BE2C (cell line): ENCODE measurements at regions not wholly inside any gene's neighbourhood (a gene's known extent, or its start where the extent isn't known, plus 50 kb on each side); places are given as distances from the start of the nearest gene placed in this dataset.

Experiments used
- DNase-seq: peaks from one replicate; pipeline ENCODE4 v3.0.0-alpha.2; 2020
- H3K27me3 ChIP-seq: fragments of 250-450 bp; sonication (Bioruptor Pico); 2 replicates; pipeline ENCODE4 v1.5.1; 2020; ENCODE audit warnings: mild to moderate bottlenecking
- H3K36me3 ChIP-seq: fragments of 250-450 bp; sonication (Bioruptor Pico); 2 replicates; pipeline ENCODE4 v1.5.1; 2020; ENCODE audit warnings: mild to moderate bottlenecking
- H3K4me1 ChIP-seq: fragments of 250-450 bp; sonication (Bioruptor Pico); 2 replicates; pipeline ENCODE4 v1.5.1; 2020
- H3K4me3 ChIP-seq: 2 replicates; pipeline ENCODE4 v1.5.1; 2011; ENCODE audit warnings: low read depth, low read length
- H3K9me3 ChIP-seq: fragments of 250-450 bp; sonication (Bioruptor Pico); 2 replicates; pipeline ENCODE4 v1.5.1; 2020
- TF ChIP-seq, protein P1 (sequence below): IDR thresholded peaks from 2 replicates; pipeline ENCODE4 v1.5.1; 2012; ENCODE audit warnings: mild to moderate bottlenecking, low read depth, low read length

DNA sequence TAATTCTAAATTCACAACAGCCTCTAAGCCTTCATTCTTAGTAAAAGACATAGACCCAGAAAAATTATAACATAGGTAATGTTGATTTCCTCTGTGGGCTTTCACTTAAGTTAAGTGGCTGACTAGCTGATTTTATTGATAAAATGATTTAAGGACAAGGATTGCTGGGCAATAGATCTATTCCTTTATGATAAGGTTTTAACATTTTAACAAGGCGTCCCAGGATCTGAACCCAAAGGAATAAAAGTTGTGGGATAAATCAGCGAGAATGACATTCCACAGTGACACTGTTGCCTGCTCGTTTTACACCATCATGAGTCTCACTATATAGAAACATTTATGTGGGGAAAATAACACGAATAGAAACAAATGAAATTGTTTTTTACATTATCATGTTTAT is 1151.0 kb downstream of the ZPLD1 start:
- DNase-seq: no peak
- H3K9me3 ChIP-seq: no peaks in the 10 kb centered on the region
- H3K4me1 ChIP-seq: no peaks in the 10 kb centered on the region

DNA sequence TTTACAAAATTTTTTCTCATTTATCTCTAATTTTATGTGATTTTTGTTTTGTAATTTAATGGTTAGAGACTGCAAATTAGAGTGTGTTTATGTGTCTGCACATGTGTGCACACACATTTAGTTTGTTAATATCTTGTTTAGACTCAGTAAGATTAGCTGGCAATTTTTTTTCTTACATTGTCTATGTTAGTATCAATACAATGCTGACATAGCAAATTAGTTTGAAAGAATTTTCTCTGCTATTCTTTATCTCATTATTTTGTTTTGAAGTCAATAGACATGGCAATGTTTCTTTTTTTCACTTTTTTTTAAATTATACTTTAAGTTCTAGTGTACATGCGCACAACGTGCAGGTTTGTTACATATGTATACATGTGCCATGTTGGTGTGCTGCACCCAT is 1155.0 kb downstream of the ZPLD1 start:
- H3K4me1 ChIP-seq: no peaks in the 10 kb centered on the region
- no peaks in the 10 kb centered on the region for H3K9me3 ChIP-seq
- H3K36me3 ChIP-seq: no peaks in the 10 kb centered on the region
- no peak for DNase-seq
- no peak overlapping the region for H3K4me3 ChIP-seq
- TF ChIP-seq, protein P1, sequence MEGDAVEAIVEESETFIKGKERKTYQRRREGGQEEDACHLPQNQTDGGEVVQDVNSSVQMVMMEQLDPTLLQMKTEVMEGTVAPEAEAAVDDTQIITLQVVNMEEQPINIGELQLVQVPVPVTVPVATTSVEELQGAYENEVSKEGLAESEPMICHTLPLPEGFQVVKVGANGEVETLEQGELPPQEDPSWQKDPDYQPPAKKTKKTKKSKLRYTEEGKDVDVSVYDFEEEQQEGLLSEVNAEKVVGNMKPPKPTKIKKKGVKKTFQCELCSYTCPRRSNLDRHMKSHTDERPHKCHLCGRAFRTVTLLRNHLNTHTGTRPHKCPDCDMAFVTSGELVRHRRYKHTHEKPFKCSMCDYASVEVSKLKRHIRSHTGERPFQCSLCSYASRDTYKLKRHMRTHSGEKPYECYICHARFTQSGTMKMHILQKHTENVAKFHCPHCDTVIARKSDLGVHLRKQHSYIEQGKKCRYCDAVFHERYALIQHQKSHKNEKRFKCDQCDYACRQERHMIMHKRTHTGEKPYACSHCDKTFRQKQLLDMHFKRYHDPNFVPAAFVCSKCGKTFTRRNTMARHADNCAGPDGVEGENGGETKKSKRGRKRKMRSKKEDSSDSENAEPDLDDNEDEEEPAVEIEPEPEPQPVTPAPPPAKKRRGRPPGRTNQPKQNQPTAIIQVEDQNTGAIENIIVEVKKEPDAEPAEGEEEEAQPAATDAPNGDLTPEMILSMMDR: no peak
- H3K27me3 ChIP-seq: no peaks in the 10 kb centered on the region

More for the DNA sequence above, 1151.0 kb downstream of the ZPLD1 start:
- H3K27me3 ChIP-seq: no peaks in the 10 kb centered on the region
- H3K4me3 ChIP-seq: no peak overlapping the region
- TF ChIP-seq, protein P1: no peak
- no peaks in the 10 kb centered on the region for H3K36me3 ChIP-seq

DNA sequence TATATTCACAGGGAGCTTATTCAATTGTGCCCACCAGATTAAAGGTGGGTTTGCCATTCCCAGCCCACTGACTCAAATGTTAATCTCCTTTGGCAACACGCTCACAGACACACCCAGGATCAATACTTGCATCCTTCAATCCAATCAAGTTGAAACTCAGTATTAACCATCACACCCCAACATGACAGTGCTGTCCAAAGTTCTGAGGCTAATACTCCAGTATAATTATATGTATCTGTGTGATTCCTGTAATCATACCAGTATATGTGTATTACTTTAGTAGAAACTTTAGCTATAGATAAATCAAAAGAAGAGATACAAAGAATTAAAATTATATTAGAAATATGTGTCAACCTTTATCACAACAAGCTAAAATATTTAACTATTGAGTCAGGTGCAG is 1166.0 kb downstream of the ZPLD1 start:
- no peak for DNase-seq
- Histone ChIP-seq H3K36me3 (no peaks in the 10 kb centered on the region), H3K9me3 (peaks cover 3% of the 10 kb centered on the region; the same call in 1 of the 2 replicates), H3K27me3 (no peaks in the 10 kb centered on the region), H3K4me3 (no peak overlapping the region), H3K4me1 (no peaks in the 10 kb centered on the region; the same call in 1 of the 2 replicates)
- TF ChIP-seq, protein P1: no peak

DNA sequence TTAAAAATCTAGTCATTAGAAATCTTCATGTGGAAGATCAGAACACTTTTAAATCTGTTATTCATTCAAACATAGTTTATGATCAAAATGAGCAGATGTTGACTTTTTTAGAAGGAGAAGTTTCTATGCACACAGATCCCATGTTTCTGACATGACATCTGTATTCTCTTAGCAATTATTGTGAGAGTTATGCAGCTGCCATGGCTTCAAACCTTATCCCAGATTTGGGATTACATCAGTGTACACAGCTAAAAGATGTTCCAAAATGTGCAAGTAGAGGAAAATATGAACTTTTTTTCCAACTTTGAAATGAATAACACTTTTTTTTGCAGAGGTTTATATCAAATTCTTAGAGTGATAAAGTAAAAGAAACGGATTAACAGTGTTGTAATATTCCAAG is 1166.9 kb downstream of the ZPLD1 start:
- Histone ChIP-seq H3K36me3 (no peaks in the 10 kb centered on the region), H3K4me3 (no peak overlapping the region), H3K9me3 (peaks cover 3% of the 10 kb centered on the region; the same call in 1 of the 2 replicates), H3K4me1 (no peaks in the 10 kb centered on the region; the same call in 1 of the 2 replicates), H3K27me3 (no peaks in the 10 kb centered on the region)
- TF ChIP-seq, protein P1: no peak
- DNase-seq: no peak

DNA sequence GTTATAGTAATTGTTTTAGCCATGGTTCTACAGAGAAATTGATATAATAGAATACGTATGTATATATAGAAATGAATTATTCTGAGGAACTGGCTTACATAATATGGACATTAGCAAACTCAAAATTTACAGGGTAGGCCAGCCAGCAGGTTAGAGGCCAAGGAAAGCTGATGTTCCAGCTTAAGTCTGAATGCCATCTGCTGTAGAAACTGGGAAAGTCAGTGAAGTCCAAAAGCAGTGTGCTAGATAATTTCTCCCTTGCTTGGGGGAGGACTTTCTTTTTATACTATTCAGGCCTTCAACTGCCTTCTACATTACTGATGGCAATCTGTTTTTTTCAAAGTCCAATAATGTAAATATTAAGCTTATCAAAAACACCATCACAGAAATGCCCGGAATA is 1174.7 kb downstream of the ZPLD1 start:
- Histone ChIP-seq H3K4me3 (no peak overlapping the region), H3K4me1 (peaks cover 4% of the 10 kb centered on the region), H3K27me3 (no peaks in the 10 kb centered on the region), H3K36me3 (no peaks in the 10 kb centered on the region; the same call in 1 of the 2 replicates), H3K9me3 (no peaks in the 10 kb centered on the region)
- TF ChIP-seq, protein P1: peak; percentile 19
- DNase-seq: no peak

DNA sequence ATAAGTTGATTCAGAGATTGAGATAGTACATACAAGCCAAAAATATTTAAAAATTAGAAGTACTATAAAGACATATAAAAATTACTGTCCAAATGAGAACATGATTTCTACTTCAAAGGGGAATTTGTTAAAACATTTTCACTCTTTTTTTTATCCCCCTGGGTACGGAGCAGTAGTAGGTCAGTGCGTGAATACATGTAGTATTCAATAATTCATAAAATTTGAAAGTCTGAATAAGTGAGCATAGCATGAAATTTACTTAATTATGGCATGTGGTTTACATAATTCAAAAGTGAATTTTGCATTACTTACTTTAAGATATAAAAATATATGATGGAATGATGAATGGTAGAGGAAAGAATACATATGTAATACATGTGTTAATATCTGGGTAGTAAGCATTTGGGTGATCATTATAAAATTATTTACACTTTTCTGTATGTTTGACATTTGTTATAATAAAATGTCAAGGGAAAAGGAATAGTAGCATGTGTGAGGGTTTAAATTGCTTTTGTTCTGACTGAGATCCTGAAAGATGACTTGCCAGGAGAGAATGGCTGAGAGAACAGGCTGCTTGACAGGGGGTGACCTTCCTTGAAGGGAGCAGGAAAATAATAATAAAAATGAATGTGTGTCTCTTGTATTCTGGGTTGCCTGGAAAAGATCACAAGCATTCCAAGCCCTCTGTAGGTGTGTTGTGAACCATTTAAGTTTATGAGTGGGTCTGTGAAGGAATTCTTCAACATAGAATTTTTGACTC is 1178.8 kb downstream of the ZPLD1 start:
- no peaks in the 10 kb centered on the region for H3K9me3 ChIP-seq
- no peak overlapping the region for H3K4me3 ChIP-seq
- DNase-seq: no peak
- H3K4me1 ChIP-seq: peaks cover 7% of the 10 kb centered on the region
- no peaks in the 10 kb centered on the region for H3K36me3 ChIP-seq
- no peaks in the 10 kb centered on the region for H3K27me3 ChIP-seq
- TF ChIP-seq, protein P1: no peak
